Liver (tissue), 8 donors: ENCODE measurements at regions not wholly inside any gene's neighbourhood (a gene's known extent, or its start where the extent isn't known, plus 50 kb on each side); places are given as distances from the start of the nearest gene placed in this dataset.

Experiments
- DNase-seq: peaks from one replicate; pipeline ENCODE4 v3.0.0-alpha.2; 2017; ENCODE audit warnings: low spot score
- H3K27ac ChIP-seq, 2 donors: one replicate each; pipeline ENCODE4 v1.7.0; 2013; ENCODE audit warnings: inconsistent platforms in 2 of 2, low read length in 2 of 2, control low read depth in 1 of 2, low read depth in 1 of 2, mild to moderate bottlenecking in 1 of 2
- H3K27me3 ChIP-seq, 4 donors: one replicate each; pipeline versions ENCODE4 v1.6.1 to v1.7.0; 2013; ENCODE audit warnings: low read length in 3 of 4, inconsistent platforms in 1 of 4, mild to moderate bottlenecking in 1 of 4, moderate library complexity in 1 of 4; ENCODE audit not compliant: control insufficient read depth in 4 of 4, insufficient read depth in 4 of 4
- H3K36me3 ChIP-seq, 4 donors: one replicate each; pipeline versions ENCODE4 v1.6.1 to v1.7.0; 2013; ENCODE audit warnings: low read length in 3 of 4, mild to moderate bottlenecking in 3 of 4, low read depth in 1 of 4, moderate library complexity in 1 of 4; ENCODE audit not compliant: control insufficient read depth in 4 of 4, insufficient read depth in 3 of 4
- H3K4me1 ChIP-seq, 4 donors: one replicate each; pipeline versions ENCODE4 v1.6.1 to v1.7.0; 2013; ENCODE audit warnings: low read length in 3 of 4, mild to moderate bottlenecking in 3 of 4, moderate library complexity in 1 of 4; ENCODE audit not compliant: control insufficient read depth in 4 of 4, insufficient read depth in 4 of 4
- H3K4me3 ChIP-seq, 3 donors: one replicate each; pipeline versions ENCODE4 v1.6.1 to v1.7.0; 2013; ENCODE audit warnings: low read length in 3 of 3, control low read depth in 1 of 3, low read depth in 1 of 3, mild to moderate bottlenecking in 1 of 3
- H3K9ac ChIP-seq, 2 donors: one replicate each; pipeline ENCODE4 v1.7.0; 2013; ENCODE audit warnings: low read length in 2 of 2, mild to moderate bottlenecking in 2 of 2, moderate library complexity in 2 of 2, control low read depth in 1 of 2, low read depth in 1 of 2
- H3K9me3 ChIP-seq, 4 donors: one replicate each; pipeline versions ENCODE4 v1.6.1 to v1.7.0; 2013; ENCODE audit warnings: low read length in 3 of 4; ENCODE audit not compliant: control insufficient read depth in 4 of 4
- CTCF ChIP-seq: fragments of 150-350 bp; IDR thresholded peaks from 2 replicates; pipeline ENCODE4 v1.5.1; 2017; ENCODE audit warnings: improper control_type of control experiment, low read depth, low read length; ENCODE audit not compliant: missing input control
- FOXA1 ChIP-seq: IDR thresholded peaks from 2 replicates; pipeline ENCODE4 v1.6.1; 2016; ENCODE audit warnings: antibody characterized with exemption
- FOXA2 ChIP-seq: IDR thresholded peaks from 2 replicates; pipeline ENCODE4 v1.6.1; 2016; ENCODE audit warnings: antibody characterized with exemption
- GABPA ChIP-seq, 2 donors: IDR thresholded peaks in 1 of 2; conservative IDR thresholded peaks in 1 of 2; 2 replicates each; pipeline ENCODE4 v1.6.1; 2016; ENCODE audit warnings: antibody characterized with exemption in 2 of 2, mild to moderate bottlenecking in 1 of 2, moderate library complexity in 1 of 2
- HNF4A ChIP-seq, 2 donors: conservative IDR thresholded peaks; 2 replicates each; pipeline ENCODE4 v1.6.1; 2016; ENCODE audit warnings: antibody characterized with exemption in 2 of 2, mild to moderate bottlenecking in 2 of 2
- HNF4G ChIP-seq: IDR thresholded peaks from 2 replicates; pipeline ENCODE4 v1.6.1; 2016; ENCODE audit warnings: antibody characterized with exemption
- JUND ChIP-seq, 2 donors: IDR thresholded peaks; 2 replicates each; pipeline ENCODE4 v1.6.1; 2016; ENCODE audit warnings: antibody characterized with exemption in 2 of 2
- MAX ChIP-seq: IDR thresholded peaks from 2 replicates; pipeline ENCODE4 v1.6.1; 2016; ENCODE audit warnings: antibody characterized with exemption
- NR2F2 ChIP-seq: IDR thresholded peaks from 2 replicates; pipeline ENCODE4 v1.6.1; 2016; ENCODE audit warnings: antibody characterized with exemption
- RAD21 ChIP-seq, 2 donors: IDR thresholded peaks; 2 replicates each; pipeline ENCODE4 v1.6.1; 2016; ENCODE audit warnings: antibody characterized with exemption in 2 of 2, mild to moderate bottlenecking in 2 of 2
- REST ChIP-seq: IDR thresholded peaks from 2 replicates; pipeline ENCODE4 v1.6.1; 2016; ENCODE audit warnings: antibody characterized with exemption, mild to moderate bottlenecking
- RXRA ChIP-seq, 2 donors: IDR thresholded peaks; 2 replicates each; pipeline ENCODE4 v1.6.1; 2017 to 2018; ENCODE audit warnings: antibody characterized with exemption in 2 of 2, mild to moderate bottlenecking in 1 of 2
- SP1 ChIP-seq: IDR thresholded peaks from 2 replicates; pipeline ENCODE4 v1.6.1; 2018; ENCODE audit warnings: antibody characterized with exemption, mild to moderate bottlenecking
- TAF1 ChIP-seq: conservative IDR thresholded peaks from 2 replicates; pipeline ENCODE4 v1.6.1; 2016; ENCODE audit warnings: antibody characterized with exemption, mild to moderate bottlenecking
- YY1 ChIP-seq: IDR thresholded peaks from 2 replicates; pipeline ENCODE4 v1.6.1; 2016; ENCODE audit warnings: antibody characterized with exemption, mild to moderate bottlenecking
- ZBTB33 ChIP-seq: IDR thresholded peaks from 2 replicates; pipeline ENCODE4 v1.6.1; 2016; ENCODE audit warnings: antibody characterized with exemption
- WGBS: extraction: QIAGEN DNeasy Blood & Tissue Kit; methylation state at CpG from one replicate; pipeline ENCODE4 v1.1.7; 2013; 5-methylcytosine and 5-hydroxymethylcytosine counted together
- TF ChIP-seq, protein P1 (sequence below): IDR thresholded peaks from 2 replicates; pipeline ENCODE4 v1.6.1; 2016; ENCODE audit warnings: antibody characterized with exemption
- donor health status: healthy.
- donor health status: healthy.
- donor health status: healthy.
- donor health status: healthy.
- donor health status: healthy.

GRCh38 chr2:188875104-188875503 is 99.1 kb upstream of the COL3A1 start (continued):
- TF ChIP-seq NR2F2 = no peak

GRCh38 chr2:188878716-188879115 is 95.5 kb upstream of the COL3A1 start:
- no peak overlapping the region for H3K4me3 ChIP-seq
- DNase-seq = no peak
- no peaks in the 10 kb centered on the region for H3K27me3 ChIP-seq
- TF ChIP-seq FOXA1 (no peak), YY1 (no peak), HNF4G (no peak), MAX (no peak), JUND (IDR thresholded peaks at IDR 0.05) (no peak)
- H3K36me3 ChIP-seq = no peaks in the 10 kb centered on the region
- no peak overlapping the region for H3K9ac ChIP-seq
- H3K9me3 ChIP-seq = no peaks in the 10 kb centered on the region
- H3K27ac ChIP-seq = no peak overlapping the region
- no peaks in the 10 kb centered on the region for H3K4me1 ChIP-seq

- Histone ChIP-seq H3K27me3 (no peaks in the 10 kb centered on the region), H3K4me1 (no peaks in the 10 kb centered on the region), H3K9me3 (no peaks in the 10 kb centered on the region), H3K36me3 (no peaks in the 10 kb centered on the region), H3K9ac (no peak overlapping the region), H3K27ac (no peak overlapping the region), H3K4me3 (no peak overlapping the region)
- TF ChIP-seq RAD21 (IDR thresholded peaks at IDR 0.05) = no peak
- no peak for TF ChIP-seq FOXA1
- TF ChIP-seq SP1 = no peak
- no peak for TF ChIP-seq RXRA (IDR thresholded peaks at IDR 0.05)
- TF ChIP-seq NR2F2 = no peak
- TF ChIP-seq CTCF = no peak
- no peak for TF ChIP-seq JUND (IDR thresholded peaks at IDR 0.05)
- no peak for DNase-seq
Observed at GRCh38 chr2:188880740-188881139, 93.4 kb upstream of the COL3A1 start.

DNA sequence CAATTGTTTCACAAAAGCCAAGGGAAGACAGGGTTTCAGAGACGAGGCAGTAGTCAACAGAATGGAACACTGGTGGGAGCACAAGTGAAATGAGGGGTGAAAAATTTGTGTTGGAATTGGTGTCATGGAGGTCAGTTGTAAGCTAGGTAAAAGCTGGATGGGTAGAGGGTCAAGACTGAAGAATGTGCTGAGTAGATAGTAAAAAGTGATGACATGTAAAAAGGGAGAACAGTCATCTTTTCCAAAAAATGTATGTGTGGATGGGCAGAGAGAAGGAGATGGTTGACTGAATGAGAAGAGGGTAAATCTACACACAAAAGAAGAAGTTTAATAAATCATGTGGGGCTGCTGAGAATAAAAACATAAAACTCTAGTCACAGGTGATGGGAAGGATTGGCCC is 92.7 kb upstream of the COL3A1 start:
- H3K27ac ChIP-seq = no peak overlapping the region
- H3K27me3 ChIP-seq = no peaks in the 10 kb centered on the region
- DNase-seq = no peak
- 54% methylated on average over 1 of the region's 1 CpG for WGBS
- no peak for TF ChIP-seq ZBTB33
- TF ChIP-seq SP1 = no peak
- TF ChIP-seq MAX = no peak
- no peak for TF ChIP-seq FOXA2
- no peak for TF ChIP-seq RAD21 (IDR thresholded peaks at IDR 0.05)
- no peak for TF ChIP-seq HNF4A (conservative IDR thresholded peaks at IDR 0.05)
- no peak for TF ChIP-seq HNF4G
- no peak for TF ChIP-seq RXRA (IDR thresholded peaks at IDR 0.05)
- TF ChIP-seq FOXA1 = no peak
- TF ChIP-seq YY1 = no peak
- no peak for TF ChIP-seq TAF1
- no peak for TF ChIP-seq JUND (IDR thresholded peaks at IDR 0.05)
- TF ChIP-seq, protein P1, sequence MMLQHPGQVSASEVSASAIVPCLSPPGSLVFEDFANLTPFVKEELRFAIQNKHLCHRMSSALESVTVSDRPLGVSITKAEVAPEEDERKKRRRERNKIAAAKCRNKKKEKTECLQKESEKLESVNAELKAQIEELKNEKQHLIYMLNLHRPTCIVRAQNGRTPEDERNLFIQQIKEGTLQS = no peak
- TF ChIP-seq REST = no peak
- no peak for TF ChIP-seq GABPA (IDR thresholded peaks at IDR 0.05 in 1 of 2, conservative IDR thresholded peaks at IDR 0.05 in 1 of 2)
- no peaks in the 10 kb centered on the region for H3K36me3 ChIP-seq
- no peaks in the 10 kb centered on the region for H3K4me1 ChIP-seq
- no peaks in the 10 kb centered on the region for H3K9me3 ChIP-seq
- H3K9ac ChIP-seq = no peak overlapping the region
- H3K4me3 ChIP-seq = no peak overlapping the region
